K562 (cell line): ENCODE measurements at regions not wholly inside any gene's neighbourhood (a gene's known extent, or its start where the extent isn't known, plus 50 kb on each side); places are given as distances from the start of the nearest gene placed in this dataset.

Experiments used
- ATAC-seq: fragments of 200-7000 bp; cut with Tn5 transposase; 3 replicates; pipeline ENCODE4 v1.9.1; 2020; ENCODE audit warnings: moderate library complexity
- BruUV-seq: library from RNA; stranded (reverse); fragments of 400-500 nt; replicated peaks from 2 replicates; lab custom pipeline; 2021; lab: Mats Ljungman, UMichigan
- CTCF ChIA-PET: fragments of 300-600 bp; formaldehyde crosslinking; extraction: SDS; loops from one replicate; lab custom pipeline; 2021; ENCODE audit warnings: low intra/inter-chr PET ratio; lab: Yijun Ruan, JAX
- POLR2A ChIA-PET: fragments of 300-600, 350-650 bp; sonication (Branson Sonifier 250); formaldehyde crosslinking; extraction: SDS; loops from one replicate; lab custom pipeline; 2021; ENCODE audit warnings: antibody characterized with exemption, inconsistent platforms; lab: Yijun Ruan, JAX
- DNase-seq, 4 experiments: peaks; one replicate each; pipeline versions ENCODE4 v3.0.0 to v3.0.0-alpha.2; 2011 to 2018; ENCODE audit warnings: low spot score in 3 of 4, mixed read lengths in 3 of 4; ENCODE audit errors: extremely low read depth in 1 of 4
- FAIRE-seq: peaks from 2 replicates; lab custom pipeline; 2011; peaks lifted over from hg19 to GRCh38; lab: Jason Lieb, UNC
- H2AFZ ChIP-seq: 2 replicates; pipeline ENCODE4 v1.6.0; 2011; ENCODE audit warnings: low read depth, low read length, control low read depth, inconsistent platforms
- H3K27ac ChIP-seq: fragments of 200-600 bp; 3 replicates; pipeline ENCODE4 v1.8.0; 2011; ENCODE audit warnings: low read depth, mild to moderate bottlenecking, control low read depth, inconsistent platforms, low read length, moderate library complexity, mixed read lengths; ENCODE audit errors: extremely low read depth
- H3K27me3 ChIP-seq, 2 experiments: fragments of 300-600 bp in 1 of 2; 2 replicates in 1 of 2; 3 replicates in 1 of 2; pipeline versions ENCODE4 v1.6.0 to v1.8.0; 2011; ENCODE audit warnings: inconsistent platforms in 2 of 2, low read length in 2 of 2, mild to moderate bottlenecking in 1 of 2, mixed read lengths in 1 of 2, moderate library complexity in 1 of 2; ENCODE audit not compliant: control insufficient read depth in 2 of 2, insufficient read depth in 2 of 2
- H3K36me3 ChIP-seq: fragments of 300-600 bp; 3 replicates; pipeline ENCODE4 v1.8.0; 2011; ENCODE audit warnings: mild to moderate bottlenecking, low read length, inconsistent platforms; ENCODE audit not compliant: control insufficient read depth, insufficient read depth
- H3K4me1 ChIP-seq, 2 experiments: fragments of 200-600 bp in 1 of 2; replicated peaks in 1 of 2; 2 replicates in 1 of 2; 3 replicates in 1 of 2; pipeline versions ENCODE4 v1.5.1 to v1.8.0; 2011; ENCODE audit warnings: inconsistent platforms in 2 of 2, low read length in 2 of 2, mild to moderate bottlenecking in 1 of 2, mixed read lengths in 1 of 2, moderate library complexity in 1 of 2; ENCODE audit not compliant: control insufficient read depth in 2 of 2, insufficient read depth in 2 of 2
- H3K4me2 ChIP-seq: 2 replicates; pipeline ENCODE4 v1.6.1; 2011; ENCODE audit warnings: low read length, control low read depth, inconsistent platforms, mixed read lengths; ENCODE audit not compliant: insufficient read depth
- H3K4me3 ChIP-seq: fragments of 200-600 bp; sonication (generic), shearing (Covaris generic); 2 replicates; pipeline ENCODE4 v1.5.1; 2016; ENCODE audit warnings: control low read depth, inconsistent platforms
- H3K79me2 ChIP-seq: fragments of 200-600 bp; 3 replicates; pipeline ENCODE4 v1.8.0; 2011; ENCODE audit warnings: low read length, inconsistent platforms; ENCODE audit not compliant: control insufficient read depth, insufficient read depth
- H3K9ac ChIP-seq, 2 experiments: 2 replicates each; pipeline versions ENCODE4 v1.6.0 to v1.6.1; 2011; ENCODE audit warnings: low read depth in 2 of 2, low read length in 2 of 2, control low read depth in 1 of 2, inconsistent platforms in 1 of 2, mild to moderate bottlenecking in 1 of 2, mixed read lengths in 1 of 2; ENCODE audit not compliant: insufficient read depth in 1 of 2
- H3K9me1 ChIP-seq: one replicate; pipeline ENCODE4 v1.6.0; 2011; ENCODE audit warnings: inconsistent platforms, mild to moderate bottlenecking, low read length, moderate library complexity; ENCODE audit not compliant: control insufficient read depth, insufficient read depth
- H3K9me3 ChIP-seq: replicated peaks from 2 replicates; pipeline ENCODE4 v1.5.1; 2011; ENCODE audit warnings: low read depth, low read length, inconsistent platforms; ENCODE audit not compliant: control insufficient read depth, insufficient read depth
- H4K20me1 ChIP-seq: replicated peaks from 2 replicates; pipeline ENCODE4 v1.6.1; 2011; ENCODE audit warnings: low read length, inconsistent platforms, mixed read lengths; ENCODE audit not compliant: control insufficient read depth, insufficient read depth
- ARID3B ChIP-seq: fragments of 250-450 bp; sonication (Bioruptor Pico); IDR thresholded peaks from 2 replicates; pipeline ENCODE4 v1.4.0; 2020; ENCODE audit warnings: borderline replicate concordance
- ATF2 ChIP-seq: sonication (generic); formaldehyde crosslinking; IDR thresholded peaks from 2 replicates; pipeline ENCODE4 v1.8.1; 2022; ENCODE audit warnings: missing genetic modification reagents
- BCOR ChIP-seq: fragments of 450-650 bp; IDR thresholded peaks from 2 replicates; pipeline ENCODE4 v1.6.1; 2016
- BRD9 ChIP-seq: fragments of 450-650 bp; IDR thresholded peaks from 2 replicates; pipeline ENCODE4 v1.6.1; 2018; ENCODE audit warnings: low read depth; ENCODE audit not compliant: partially characterized antibody
- COPS2 ChIP-seq: fragments of 450-650 bp; conservative IDR thresholded peaks from 2 replicates; pipeline ENCODE4 v1.6.1; 2016; ENCODE audit warnings: mild to moderate bottlenecking, moderate library complexity
- CREBBP ChIP-seq: IDR thresholded peaks from one replicate; pipeline ENCODE4 v1.6.1; 2012; ENCODE audit warnings: low read depth, mild to moderate bottlenecking, control low read depth, inconsistent platforms, low read length
- ELF2 ChIP-seq: fragments of 250-450 bp; sonication (Bioruptor Pico); IDR thresholded peaks from 2 replicates; pipeline ENCODE4 v1.5.0; 2021; ENCODE audit warnings: mild to moderate bottlenecking
- ELK1 ChIP-seq: sonication (generic); formaldehyde crosslinking; IDR thresholded peaks from 2 replicates; pipeline ENCODE4 v1.8.1; 2022; ENCODE audit warnings: missing genetic modification reagents
- FOXM1 ChIP-seq, 2 experiments: fragments of 450-650 bp in 1 of 2; sonication (generic) in 1 of 2; formaldehyde crosslinking in 1 of 2; IDR thresholded peaks; 2 replicates each; pipeline versions ENCODE4 v1.6.1 to v1.9.0; 2017 to 2022; ENCODE audit warnings: low read depth in 2 of 2, mild to moderate bottlenecking in 2 of 2, missing genetic modification reagents in 1 of 2, moderate library complexity in 1 of 2
- HDAC2 ChIP-seq: fragments of 450-650 bp; IDR thresholded peaks from 2 replicates; pipeline ENCODE4 v1.6.1; 2016; ENCODE audit warnings: mild to moderate bottlenecking
- KAT7 ChIP-seq: sonication (generic); formaldehyde crosslinking; IDR thresholded peaks from 2 replicates; pipeline ENCODE4 v1.8.0; 2022; ENCODE audit warnings: missing genetic modification reagents, mild to moderate bottlenecking, borderline replicate concordance
- NCOA4 ChIP-seq: fragments of 450-650 bp; IDR thresholded peaks from 2 replicates; pipeline ENCODE4 v1.6.1; 2018; ENCODE audit warnings: mild to moderate bottlenecking; ENCODE audit not compliant: partially characterized antibody
- NCOR1 ChIP-seq: fragments of 450-650 bp; IDR thresholded peaks from 2 replicates; pipeline ENCODE4 v1.6.1; 2016; ENCODE audit warnings: mild to moderate bottlenecking, moderate library complexity
- SAFB ChIP-seq: fragments of 200-400 bp; formaldehyde crosslinking; IDR thresholded peaks from 2 replicates; pipeline ENCODE4 v1.6.1; 2017; ENCODE audit warnings: low read depth, low read length, borderline replicate concordance
- SRF ChIP-seq, 2 experiments: fragments of 250-450, 450-650 bp in 1 of 2; sonication (Bioruptor Pico) in 1 of 2; sonication (generic) in 1 of 2; formaldehyde crosslinking; IDR thresholded peaks; 2 replicates each; pipeline versions ENCODE4 v1.5.0 to v1.5.1; 2020 to 2022; ENCODE audit warnings: mild to moderate bottlenecking in 1 of 2, missing genetic modification reagents in 1 of 2
- USF2 ChIP-seq: sonication (generic); formaldehyde crosslinking; IDR thresholded peaks from 2 replicates; pipeline ENCODE4 v1.5.0; 2020; ENCODE audit warnings: missing genetic modification reagents
- ZBTB8A ChIP-seq: fragments of 450-650 bp; IDR thresholded peaks from 2 replicates; pipeline ENCODE4 v1.6.1; 2018; ENCODE audit warnings: mild to moderate bottlenecking, moderate library complexity; ENCODE audit not compliant: partially characterized antibody
- ZNF436 ChIP-seq: fragments of 250-450, 450-650 bp; sonication (Bioruptor Pico); formaldehyde crosslinking; IDR thresholded peaks from 2 replicates; pipeline ENCODE4 v1.7.0; 2020; ENCODE audit warnings: mild to moderate bottlenecking
- ZNF75A ChIP-seq: fragments of 450-650 bp; formaldehyde crosslinking; IDR thresholded peaks from 2 replicates; pipeline ENCODE4 v1.4.0; 2020; ENCODE audit warnings: mild to moderate bottlenecking
- WGBS: fragments of 100-300 bp; shearing (Covaris generic); methylation state at CpG from one replicate; pipeline ENCODE4 v1.1.6; 2016; ENCODE audit warnings: low coverage, mixed read lengths; ENCODE audit not compliant: insufficient coverage; ENCODE audit errors: missing lambda C conversion rate; 5-methylcytosine and 5-hydroxymethylcytosine counted together
- in situ Hi-C: fragments of 300-500 bp; cut with MboI; formaldehyde crosslinking; loops from 4 replicates; pipeline ENCODE4 v1.15.0; 2018; ENCODE audit warnings: inconsistent platforms, mixed read lengths
- intact Hi-C: fragments of 100-400 bp; cut with micrococcal nuclease; formaldehyde crosslinking; loops from 2 replicates; pipeline ENCODE4 v1.14.2; 2022

GRCh38 chr5:38110130-38110529 is 148.2 kb upstream of the EGFLAM start (continued):
- TF ChIP-seq ARID3B (CRISPR knock-in tag) (no peak), ZNF436 (CRISPR knock-in tag) (no peak), NCOR1 (no peak), FOXM1 (IDR thresholded peaks at IDR 0.05; ENCODE audit: low read depth) (no peak), FOXM1 (CRISPR knock-in tag; IDR thresholded peaks at IDR 0.05; ENCODE audit: low read depth) (no peak), ZBTB8A (no peak), ZNF75A (no peak)
- TF ChIP-seq, all 486 proteins: peak for 0

GRCh38 chr5:38107096-38107495 is 151.3 kb upstream of the EGFLAM start:
- H2AFZ ChIP-seq = no peak overlapping the region
- H3K27ac ChIP-seq = no peak overlapping the region
- no peaks in the 10 kb centered on the region for H4K20me1 ChIP-seq
- 0% methylated on average over 6 of the region's 6 CpGs for WGBS
- ChIA-PET CTCF (no interaction called here), POLR2A (interaction anchor here (0.6 to 1.4 kb wide), 4 partner anchors 8 to 32 kb away, joined by 3 to 5 read pairs (median 4); no protein-coding TSS in a partner anchor)
- no peak overlapping the region for H3K4me3 ChIP-seq
- H3K36me3 ChIP-seq = no peaks in the 10 kb centered on the region
- intact Hi-C loops = no loop called here
- H3K9me1 ChIP-seq = no peaks in the 10 kb centered on the region
- ATAC-seq (no peak), FAIRE-seq (no peak), DNase-seq (no peak)
- H3K79me2 ChIP-seq = no peaks in the 10 kb centered on the region
- BruUV-seq = no TSS peak
- no peak overlapping the region for H3K9ac ChIP-seq
- H3K27me3 ChIP-seq = peaks cover 0 to 4% of the 10 kb centered on the region in 2 experiments; a peak in 1 of 5 replicates
- no peaks in the 10 kb centered on the region for H3K4me1 ChIP-seq
- H3K4me2 ChIP-seq = no peak overlapping the region
- H3K9me3 ChIP-seq = no peaks in the 10 kb centered on the region
- in situ Hi-C loops = no loop called here
- no peak for TF ChIP-seq BRD9
- TF ChIP-seq BCOR = no peak
- no peak for TF ChIP-seq USF2 (CRISPR knock-in tag)
- no peak for TF ChIP-seq NCOA4
- no peak for TF ChIP-seq HDAC2
- TF ChIP-seq ELF2 (CRISPR knock-in tag) = no peak
- TF ChIP-seq KAT7 (CRISPR knock-in tag) = no peak
- no peak for TF ChIP-seq SAFB
- no peak for TF ChIP-seq ATF2
- TF ChIP-seq COPS2 = no peak
- no peak for TF ChIP-seq ELK1 (CRISPR knock-in tag)
- no peak for TF ChIP-seq CREBBP
- no peak for TF ChIP-seq SRF (CRISPR knock-in tag; IDR thresholded peaks at IDR 0.05)
